ENCODE measurements at regions not wholly inside any gene's neighbourhood (a gene's known extent, or its start where the extent isn't known, plus 50 kb on each side); places are given as distances from the start of the nearest gene placed in this dataset.
"Not testable (repeated sequence)": the region's sequence is repeated elsewhere in the genome, so short reads cannot be mapped to it uniquely, and the experiment has no call there.

- H3K4me3 Mint-ChIP-seq: no peak overlapping the region
- ATAC-seq (no peak), DNase-seq (no peak)
- H3K4me1 Mint-ChIP-seq (ENCODE audit: low read depth): no peaks in the 10 kb centered on the region
- no peaks in the 10 kb centered on the region for H3K36me3 Mint-ChIP-seq (ENCODE audit: insufficient read depth)
- H3K27me3 Mint-ChIP-seq (ENCODE audit: low read depth): no peaks in the 10 kb centered on the region
- H3K9me3 Mint-ChIP-seq: no peaks in the 10 kb centered on the region
Measured at GRCh38 chr14:81738946-81739659, 205.4 kb upstream of the SEL1L start.

DNA sequence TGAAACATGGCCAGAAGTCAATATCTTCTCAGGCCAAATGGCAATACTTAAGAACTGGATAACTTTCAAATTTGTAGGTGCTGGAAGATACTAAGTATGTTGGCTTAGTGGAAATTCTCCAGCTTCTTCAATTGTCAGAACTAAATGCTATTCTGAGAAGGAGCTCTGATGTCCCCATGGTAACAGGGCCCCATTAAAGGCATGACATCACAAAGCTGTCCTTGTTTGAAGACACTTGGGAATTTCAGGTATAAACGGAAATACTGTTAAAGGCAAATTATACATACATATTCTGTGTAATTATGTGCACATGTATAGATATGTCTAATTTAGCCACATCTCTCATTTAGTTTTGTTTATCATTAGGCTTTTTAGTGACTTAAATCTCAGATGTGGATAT lies 210.0 kb upstream of the SEL1L start:
- ATAC-seq (no peak), DNase-seq (no peak)
- Mint-ChIP-seq H3K4me1 (ENCODE audit: low read depth) (no peaks in the 10 kb centered on the region), H3K4me3 (no peak overlapping the region), H3K9me3 (no peaks in the 10 kb centered on the region), H3K36me3 (ENCODE audit: insufficient read depth) (no peaks in the 10 kb centered on the region), H3K27me3 (ENCODE audit: low read depth) (no peaks in the 10 kb centered on the region)

- ATAC-seq (no peak), DNase-seq (no peak)
- Mint-ChIP-seq H3K9me3 (no peaks in the 10 kb centered on the region), H3K4me3 (no peak overlapping the region), H3K4me1 (ENCODE audit: low read depth) (no peaks in the 10 kb centered on the region), H3K36me3 (ENCODE audit: insufficient read depth) (no peaks in the 10 kb centered on the region), H3K27me3 (ENCODE audit: low read depth) (no peaks in the 10 kb centered on the region)
Measured at GRCh38 chr14:81751198-81751597, 217.5 kb upstream of the SEL1L start.

GRCh38 chr14:81759541-81759940 lies 225.9 kb upstream of the SEL1L start:
- ATAC-seq: no peak
- no peaks in the 10 kb centered on the region for H3K9me3 Mint-ChIP-seq
- H3K4me3 Mint-ChIP-seq: no peak overlapping the region
- H3K27me3 Mint-ChIP-seq (ENCODE audit: low read depth): no peaks in the 10 kb centered on the region
- H3K36me3 Mint-ChIP-seq (ENCODE audit: insufficient read depth): no peaks in the 10 kb centered on the region
- H3K4me1 Mint-ChIP-seq (ENCODE audit: low read depth): no peaks in the 10 kb centered on the region
- DNase-seq: no peak

DNA sequence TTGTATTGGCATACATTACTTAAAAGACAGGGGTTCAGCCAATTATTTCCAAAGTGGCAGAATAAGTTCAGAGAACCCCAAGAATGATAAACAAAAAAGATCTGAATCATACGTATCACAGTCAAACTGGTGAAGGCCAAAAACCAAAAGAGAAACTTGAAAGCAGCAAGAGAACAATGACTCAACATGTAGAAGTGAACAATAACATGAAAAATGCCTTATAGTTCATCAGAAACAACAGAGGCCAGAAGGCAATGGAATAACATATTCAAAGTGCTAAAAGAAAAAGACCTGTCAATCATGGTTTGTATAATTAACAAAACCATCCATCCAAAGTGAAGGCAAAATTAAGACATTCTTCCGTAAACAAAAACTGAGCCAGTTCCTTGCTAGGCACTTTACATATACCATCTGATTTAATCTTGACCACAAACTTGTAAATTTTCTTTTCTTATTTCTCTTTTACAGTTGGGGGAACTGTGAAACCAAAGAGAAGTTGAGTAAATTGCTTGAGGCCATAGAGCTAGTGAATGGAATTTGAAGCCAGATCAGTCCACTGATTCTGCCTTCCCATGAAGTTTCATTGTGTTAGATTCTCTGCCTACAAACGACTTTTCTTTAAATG lies 232.1 kb upstream of the SEL1L start:
- no peaks in the 10 kb centered on the region for H3K36me3 Mint-ChIP-seq (ENCODE audit: insufficient read depth)
- DNase-seq (no peak), ATAC-seq (no peak)
- H3K27me3 Mint-ChIP-seq (ENCODE audit: low read depth): no peaks in the 10 kb centered on the region
- H3K9me3 Mint-ChIP-seq: peaks cover 9% of the 10 kb centered on the region
- H3K4me1 Mint-ChIP-seq (ENCODE audit: low read depth): no peaks in the 10 kb centered on the region
- H3K4me3 Mint-ChIP-seq: no peak overlapping the region

- Mint-ChIP-seq H3K36me3 (ENCODE audit: insufficient read depth) (no peaks in the 10 kb centered on the region), H3K4me3 (no peak overlapping the region), H3K9me3 (peaks cover 9% of the 10 kb centered on the region), H3K4me1 (ENCODE audit: low read depth) (no peaks in the 10 kb centered on the region), H3K27me3 (ENCODE audit: low read depth) (no peaks in the 10 kb centered on the region)
- DNase-seq (no peak), ATAC-seq (no peak)
Measured at GRCh38 chr14:81766321-81766915, 232.8 kb upstream of the SEL1L start.

GRCh38 chr14:81767266-81767995 lies 233.8 kb upstream of the SEL1L start:
- DNase-seq (no peak), ATAC-seq (no peak)
- Mint-ChIP-seq H3K36me3 (ENCODE audit: insufficient read depth) (no peaks in the 10 kb centered on the region), H3K9me3 (peaks cover 12% of the 10 kb centered on the region), H3K4me3 (no peak overlapping the region), H3K27me3 (ENCODE audit: low read depth) (no peaks in the 10 kb centered on the region), H3K4me1 (ENCODE audit: low read depth) (no peaks in the 10 kb centered on the region)

DNA sequence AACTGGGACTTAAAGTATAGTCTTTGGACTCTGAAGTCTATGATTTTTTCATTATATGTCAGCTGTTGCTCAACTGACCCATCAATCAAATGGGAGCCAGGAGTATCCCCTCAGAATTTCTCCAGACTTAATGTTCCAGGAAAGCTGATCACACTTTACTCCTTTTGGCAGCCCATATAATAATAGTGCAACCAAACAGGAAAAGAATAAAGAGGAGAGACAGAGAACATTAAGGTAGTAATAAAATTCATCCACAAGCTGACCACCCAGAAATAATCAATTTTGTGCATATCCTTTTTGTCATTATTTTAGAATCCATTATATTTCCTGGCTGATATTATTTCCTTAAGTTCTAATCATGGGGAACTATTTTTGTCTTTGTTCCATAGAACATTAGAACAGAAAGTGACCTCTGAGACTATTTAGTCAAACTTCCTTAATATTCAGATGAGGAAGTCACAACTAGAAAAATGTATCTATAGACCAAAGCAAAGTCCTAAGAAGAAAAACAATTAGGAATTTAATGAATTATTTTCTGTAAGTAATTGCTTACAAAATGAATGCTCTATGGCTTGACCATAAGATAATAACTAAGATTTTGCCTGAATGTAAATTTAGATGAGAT lies 238.1 kb upstream of the SEL1L start:
- Mint-ChIP-seq H3K9me3 (peaks cover 12% of the 10 kb centered on the region), H3K36me3 (ENCODE audit: insufficient read depth) (no peaks in the 10 kb centered on the region), H3K4me3 (no peak overlapping the region), H3K27me3 (ENCODE audit: low read depth) (no peaks in the 10 kb centered on the region), H3K4me1 (ENCODE audit: low read depth) (no peaks in the 10 kb centered on the region)
- DNase-seq: no peak
- no peak for ATAC-seq

GRCh38 chr14:81772381-81772780 lies 238.7 kb upstream of the SEL1L start:
- Mint-ChIP-seq H3K4me3 (no peak overlapping the region), H3K4me1 (ENCODE audit: low read depth) (no peaks in the 10 kb centered on the region), H3K36me3 (ENCODE audit: insufficient read depth) (no peaks in the 10 kb centered on the region), H3K9me3 (peaks cover 8% of the 10 kb centered on the region), H3K27me3 (ENCODE audit: low read depth) (no peaks in the 10 kb centered on the region)
- ATAC-seq (no peak), DNase-seq (no peak)

GRCh38 chr14:81776531-81776930 lies 242.9 kb upstream of the SEL1L start:
- H3K27me3 Mint-ChIP-seq (ENCODE audit: low read depth): no peaks in the 10 kb centered on the region
- peaks cover 3% of the 10 kb centered on the region for H3K9me3 Mint-ChIP-seq
- no peaks in the 10 kb centered on the region for H3K4me1 Mint-ChIP-seq (ENCODE audit: low read depth)
- H3K4me3 Mint-ChIP-seq: no peak overlapping the region
- H3K36me3 Mint-ChIP-seq (ENCODE audit: insufficient read depth): no peaks in the 10 kb centered on the region
- DNase-seq (no peak), ATAC-seq (no peak)

- not testable (repeated sequence) for ATAC-seq; H3K9me3 Mint-ChIP-seq; H3K4me3 Mint-ChIP-seq; H3K4me1 Mint-ChIP-seq (ENCODE audit: low read depth); H3K27me3 Mint-ChIP-seq (ENCODE audit: low read depth); H3K36me3 Mint-ChIP-seq (ENCODE audit: insufficient read depth); DNase-seq
Measured at GRCh38 chr14:81781798-81782197, 248.1 kb upstream of the SEL1L start.

GRCh38 chr14:81784084-81784483 lies 250.4 kb upstream of the SEL1L start:
- Mint-ChIP-seq H3K4me1 (ENCODE audit: low read depth) (no peaks in the 10 kb centered on the region), H3K4me3 (no peak overlapping the region), H3K36me3 (ENCODE audit: insufficient read depth) (no peaks in the 10 kb centered on the region), H3K27me3 (ENCODE audit: low read depth) (no peaks in the 10 kb centered on the region), H3K9me3 (peaks cover under 1% of the 10 kb centered on the region)
- ATAC-seq (no peak), DNase-seq (no peak)

DNA sequence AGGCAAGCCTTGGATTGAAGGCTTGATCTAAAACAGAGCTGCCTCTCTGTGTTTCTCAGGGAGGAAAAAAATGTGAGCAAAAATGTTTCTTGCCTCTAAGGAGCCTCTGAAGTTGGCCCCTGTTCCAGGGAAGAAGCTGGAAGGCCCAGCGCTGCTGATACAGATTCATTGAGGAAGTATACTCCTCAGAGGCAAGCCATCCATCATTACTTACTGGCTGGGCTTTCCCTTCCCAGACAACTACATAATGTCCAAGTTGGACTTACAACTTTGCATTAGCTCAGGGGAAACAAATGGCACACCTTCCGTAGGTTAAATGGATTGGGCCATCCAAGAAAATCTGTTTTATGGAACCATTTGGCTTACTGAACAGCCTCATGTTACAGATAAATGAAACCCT lies 263.7 kb upstream of the SEL1L start:
- no peaks in the 10 kb centered on the region for H3K27me3 Mint-ChIP-seq (ENCODE audit: low read depth)
- no peak for ATAC-seq
- H3K9me3 Mint-ChIP-seq: no peaks in the 10 kb centered on the region
- DNase-seq: no peak
- no peaks in the 10 kb centered on the region for H3K36me3 Mint-ChIP-seq (ENCODE audit: insufficient read depth)
- H3K4me1 Mint-ChIP-seq (ENCODE audit: low read depth): no peaks in the 10 kb centered on the region
- no peak overlapping the region for H3K4me3 Mint-ChIP-seq

- H3K4me1 Mint-ChIP-seq (ENCODE audit: low read depth): no peaks in the 10 kb centered on the region
- H3K4me3 Mint-ChIP-seq: no peak overlapping the region
- no peak for ATAC-seq
- no peaks in the 10 kb centered on the region for H3K27me3 Mint-ChIP-seq (ENCODE audit: low read depth)
- DNase-seq: no peak
- H3K9me3 Mint-ChIP-seq: no peaks in the 10 kb centered on the region
- H3K36me3 Mint-ChIP-seq (ENCODE audit: insufficient read depth): no peaks in the 10 kb centered on the region
Measured at GRCh38 chr14:81801921-81802320, 268.3 kb upstream of the SEL1L start.
